ENCODE measurements at regions not wholly inside any gene's neighbourhood (a gene's known extent, or its start where the extent isn't known, plus 50 kb on each side); places are given as distances from the start of the nearest gene placed in this dataset.
"Not testable (repeated sequence)": the region's sequence is repeated elsewhere in the genome, so short reads cannot be mapped to it uniquely, and the experiment has no call there.

GRCh38 chr1:187847531-187847930 lies 1018.8 kb downstream of the PLA2G4A start:
- no peak overlapping the region for H3K4me3 ChIP-seq (replicated peaks; ENCODE audit: low read depth, low read length)
- no peak for TF ChIP-seq CTCF (IDR thresholded peaks at IDR 0.05; ENCODE audit: low read length, missing control alignments)
- DNase-seq (ENCODE audit: low read depth) = no peak

- no peak overlapping the region for H3K4me3 ChIP-seq (replicated peaks; ENCODE audit: low read depth, low read length)
- peak; percentile 5 for DNase-seq (ENCODE audit: low read depth)
- no peak for TF ChIP-seq CTCF (IDR thresholded peaks at IDR 0.05; ENCODE audit: low read length, missing control alignments)
These were observed 1019.6 kb downstream of the PLA2G4A start for GRCh38 chr1:187848321-187848720.

- not testable (repeated sequence) for DNase-seq (ENCODE audit: low read depth); H3K4me3 ChIP-seq (replicated peaks; ENCODE audit: low read depth, low read length)
These were observed 1021.4 kb downstream of the PLA2G4A start for GRCh38 chr1:187850146-187850545.

GRCh38 chr1:187853505-187853904 lies 1024.8 kb downstream of the PLA2G4A start:
- H3K4me3 ChIP-seq (replicated peaks; ENCODE audit: low read depth, low read length) = no peak overlapping the region
- DNase-seq (ENCODE audit: low read depth) = no peak
- no peak for TF ChIP-seq CTCF (IDR thresholded peaks at IDR 0.05; ENCODE audit: low read length, missing control alignments)

- no peak for DNase-seq (ENCODE audit: low read depth)
These were observed 1025.7 kb downstream of the PLA2G4A start for GRCh38 chr1:187854457-187854856.

GRCh38 chr1:187862506-187862905 lies 1033.8 kb downstream of the PLA2G4A start:
- peak; percentile 8 for DNase-seq (ENCODE audit: low read depth)
- H3K4me3 ChIP-seq (replicated peaks; ENCODE audit: low read depth, low read length) = no peak overlapping the region
- no peak for TF ChIP-seq CTCF (IDR thresholded peaks at IDR 0.05; ENCODE audit: low read length, missing control alignments)

More at GRCh38 chr1:187854457-187854856, 1025.7 kb downstream of the PLA2G4A start:
- no peak for TF ChIP-seq CTCF (IDR thresholded peaks at IDR 0.05; ENCODE audit: low read length, missing control alignments)
- no peak overlapping the region for H3K4me3 ChIP-seq (replicated peaks; ENCODE audit: low read depth, low read length)

- H3K4me3 ChIP-seq (replicated peaks; ENCODE audit: low read depth, low read length) = no peak overlapping the region
- no peak for DNase-seq (ENCODE audit: low read depth)
- no peak for TF ChIP-seq CTCF (IDR thresholded peaks at IDR 0.05; ENCODE audit: low read length, missing control alignments)
These were observed 1041.8 kb downstream of the PLA2G4A start for GRCh38 chr1:187870552-187870951.
